B cell (primary cell): ENCODE measurements at regions not wholly inside any gene's neighbourhood (a gene's known extent, or its start where the extent isn't known, plus 50 kb on each side); places are given as distances from the start of the nearest gene placed in this dataset.

ENCODE experiments used
- ATAC-seq: fragments of 200-7000 bp; cut with Tn5 transposase; one replicate; pipeline ENCODE4 v1.10.0; 2021; ENCODE audit warnings: low read depth, mild to moderate bottlenecking, moderate number of reproducible peaks, moderate library complexity
- CTCF ChIA-PET: fragments of 350-600 bp; sonication (Branson Sonifier 250); formaldehyde crosslinking; loops from one replicate; lab custom pipeline; 2021; ENCODE audit warnings: antibody characterized with exemption, inconsistent platforms; lab: Charles Lee
- POLR2A ChIA-PET: fragments of 350-600 bp; sonication (Branson Sonifier 250); formaldehyde crosslinking; loops from one replicate; lab custom pipeline; 2021; ENCODE audit warnings: antibody characterized with exemption; lab: Charles Lee
- DNase-seq: peaks from one replicate; pipeline ENCODE4 v3.0.0; 2013
- H2AFZ ChIP-seq: 2 replicates; pipeline ENCODE4 v1.6.1; 2012; ENCODE audit warnings: mild to moderate bottlenecking, low read depth, low read length; ENCODE audit not compliant: insufficient read depth, poor library complexity, severe bottlenecking
- H3K27ac ChIP-seq, 2 donors: 1 replicate in 1 of 2; 2 replicates in 1 of 2; pipeline ENCODE4 v1.5.1; 2012 to 2013; ENCODE audit warnings: low read length in 2 of 2, mild to moderate bottlenecking in 2 of 2, moderate library complexity in 1 of 2
- H3K27me3 ChIP-seq, 4 experiments: fragments of 200-600 bp in 1 of 4; sonication (generic) in 1 of 4; replicated peaks in 1 of 4; 1 replicate in 2 of 4; 2 replicates in 2 of 4; pipeline versions ENCODE4 v1.6.1 to v1.7.0; 2013 to 2016; ENCODE audit warnings: low read length in 3 of 4, mild to moderate bottlenecking in 2 of 4, mixed read lengths in 1 of 4, moderate library complexity in 1 of 4; ENCODE audit not compliant: insufficient read depth in 4 of 4, control insufficient read depth in 3 of 4; ENCODE audit errors: control extremely low read depth in 1 of 4
- H3K36me3 ChIP-seq, 2 experiments: replicated peaks in 1 of 2; 1 replicate in 1 of 2; 2 replicates in 1 of 2; pipeline versions ENCODE4 v1.6.1 to v1.7.1; 2013; ENCODE audit warnings: low read length in 1 of 2; ENCODE audit not compliant: insufficient read depth in 2 of 2, control insufficient read depth in 1 of 2; ENCODE audit errors: control extremely low read depth in 1 of 2, extremely low read depth in 1 of 2
- H3K4me1 ChIP-seq, 2 donors: fragments of 200-600 bp in 1 of 2; sonication (generic) in 1 of 2; 1 replicate in 1 of 2; 2 replicates in 1 of 2; pipeline versions ENCODE4 v1.5.1 to v1.6.1; 2013 to 2017; ENCODE audit warnings: low read length in 2 of 2; ENCODE audit not compliant: control insufficient read depth in 2 of 2, insufficient read depth in 2 of 2
- H3K4me2 ChIP-seq: replicated peaks from 2 replicates; pipeline ENCODE3; 2012; ENCODE audit warnings: mild to moderate bottlenecking, low read depth, low read length; ENCODE audit not compliant: poor library complexity, severe bottlenecking
- H3K4me3 ChIP-seq, 5 experiments: fragments of 200-600 bp in 1 of 5; sonication (generic) in 1 of 5; 1 replicate in 3 of 5; 2 replicates in 2 of 5; pipeline versions ENCODE4 v1.5.1 to v1.7.0; 2011 to 2016; ENCODE audit warnings: low read length in 4 of 5, mild to moderate bottlenecking in 4 of 5, low read depth in 2 of 5, control low read depth in 1 of 5, moderate library complexity in 1 of 5; ENCODE audit not compliant: insufficient read depth in 1 of 5; ENCODE audit errors: control extremely low read depth in 1 of 5, extremely low read depth in 1 of 5
- H3K79me2 ChIP-seq: fragments of 200-600 bp; sonication (generic); one replicate; pipeline ENCODE4 v1.6.0; 2016; ENCODE audit warnings: low read length; ENCODE audit not compliant: control insufficient read depth, insufficient read depth
- H3K9ac ChIP-seq: fragments of 200-600 bp; sonication (generic); 2 replicates; pipeline ENCODE4 v1.6.1; 2017; ENCODE audit warnings: mild to moderate bottlenecking, low read length, moderate library complexity
- H3K9me3 ChIP-seq, 3 donors: one replicate each; pipeline versions ENCODE4 v1.6.1 to v1.7.1; 2013; ENCODE audit warnings: low read length in 2 of 3; ENCODE audit not compliant: control insufficient read depth in 2 of 3, insufficient read depth in 1 of 3; ENCODE audit errors: control extremely low read depth in 1 of 3
- H4K20me1 ChIP-seq: 2 replicates; pipeline ENCODE4 v1.6.0; 2012; ENCODE audit warnings: mild to moderate bottlenecking, low read length; ENCODE audit not compliant: insufficient read depth, control insufficient read depth, poor library complexity, severe bottlenecking
- H3K27ac Mint-ChIP-seq: one replicate; pipeline ENCODE4 v1.8.0; 2021; ENCODE audit warnings: mixed read lengths
- H3K27me3 Mint-ChIP-seq: one replicate; pipeline ENCODE4 v1.8.0; 2021; ENCODE audit warnings: mixed read lengths
- H3K4me1 Mint-ChIP-seq: one replicate; pipeline ENCODE4 v1.8.0; 2021; ENCODE audit warnings: mixed read lengths
- H3K4me3 Mint-ChIP-seq: one replicate; pipeline ENCODE4 v1.8.0; 2021; ENCODE audit warnings: mixed read lengths
- H3K9me3 Mint-ChIP-seq: one replicate; pipeline ENCODE4 v1.8.0; 2022; ENCODE audit warnings: mixed read lengths; ENCODE audit not compliant: insufficient read depth
- EZH2 ChIP-seq: IDR thresholded peaks from 2 replicates; pipeline ENCODE4 v1.6.1; 2012; ENCODE audit warnings: borderline replicate concordance, low read depth, mild to moderate bottlenecking, moderate library complexity, low read length; ENCODE audit not compliant: insufficient read depth, poor library complexity, severe bottlenecking
- WGBS: methylation state at CpG from one replicate; pipeline ENCODE4 v1.1.5; 2013; ENCODE audit warnings: missing lambda C conversion rate; ENCODE audit not compliant: insufficient coverage; 5-methylcytosine and 5-hydroxymethylcytosine counted together
- intact Hi-C: fragments of 100-400 bp; cut with micrococcal nuclease; formaldehyde crosslinking; loops from one replicate; pipeline ENCODE4 v1.10.0; 2022
- TF ChIP-seq, protein P1 (sequence below): fragments of 200-600 bp; IDR thresholded peaks from one replicate; pipeline ENCODE4 v1.8.0; 2022; ENCODE audit warnings: antibody characterized with exemption, mild to moderate bottlenecking

DNA sequence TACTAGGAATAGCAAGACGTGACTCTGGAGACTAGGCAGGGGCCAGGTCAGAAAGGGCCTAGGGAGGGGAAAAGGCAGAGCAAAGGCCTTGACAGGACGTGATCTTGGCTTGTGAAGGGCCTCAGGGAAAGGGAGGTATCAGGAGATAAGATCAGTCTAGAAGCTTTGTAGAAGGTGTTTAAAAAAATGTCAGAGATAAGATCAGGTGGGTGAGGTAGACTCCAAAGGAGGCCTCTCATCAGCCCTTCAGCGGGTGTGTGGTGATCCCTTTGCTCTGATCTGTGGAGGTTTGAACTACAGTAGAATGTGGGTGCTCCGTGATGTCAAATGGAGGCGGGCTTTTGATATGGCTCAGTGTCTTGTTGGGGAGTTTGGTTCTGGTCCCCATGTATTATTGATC, 78.8 kb upstream of the PRPS1 start:
- no peak for DNase-seq
- no peak overlapping the region for H3K9ac ChIP-seq
- H2AFZ ChIP-seq, result no peak overlapping the region
- no peak overlapping the region for H3K4me3 ChIP-seq
- no peaks in the 10 kb centered on the region for H3K27me3 ChIP-seq
- intact Hi-C loops, result no loop called here
- no peaks in the 10 kb centered on the region for H3K4me1 ChIP-seq
- no peaks in the 10 kb centered on the region for H3K9me3 ChIP-seq
- no peak overlapping the region for H3K27ac Mint-ChIP-seq
- no peaks in the 10 kb centered on the region for H3K79me2 ChIP-seq
- H4K20me1 ChIP-seq, result no peaks in the 10 kb centered on the region
- no peak for ATAC-seq
- no peaks in the 10 kb centered on the region for H3K36me3 ChIP-seq
- ChIA-PET CTCF (no interaction called here), POLR2A (no interaction called here)
- 80% methylated on average over 3 of the region's 5 CpGs for WGBS
- H3K4me3 Mint-ChIP-seq, result no peak overlapping the region
- no peak overlapping the region for H3K4me2 ChIP-seq
- H3K9me3 Mint-ChIP-seq, result no peaks in the 10 kb centered on the region
- H3K27ac ChIP-seq, result no peak overlapping the region
- no peaks in the 10 kb centered on the region for H3K27me3 Mint-ChIP-seq
- no peaks in the 10 kb centered on the region for H3K4me1 Mint-ChIP-seq
- no peak for TF ChIP-seq EZH2
- TF ChIP-seq, protein P1, sequence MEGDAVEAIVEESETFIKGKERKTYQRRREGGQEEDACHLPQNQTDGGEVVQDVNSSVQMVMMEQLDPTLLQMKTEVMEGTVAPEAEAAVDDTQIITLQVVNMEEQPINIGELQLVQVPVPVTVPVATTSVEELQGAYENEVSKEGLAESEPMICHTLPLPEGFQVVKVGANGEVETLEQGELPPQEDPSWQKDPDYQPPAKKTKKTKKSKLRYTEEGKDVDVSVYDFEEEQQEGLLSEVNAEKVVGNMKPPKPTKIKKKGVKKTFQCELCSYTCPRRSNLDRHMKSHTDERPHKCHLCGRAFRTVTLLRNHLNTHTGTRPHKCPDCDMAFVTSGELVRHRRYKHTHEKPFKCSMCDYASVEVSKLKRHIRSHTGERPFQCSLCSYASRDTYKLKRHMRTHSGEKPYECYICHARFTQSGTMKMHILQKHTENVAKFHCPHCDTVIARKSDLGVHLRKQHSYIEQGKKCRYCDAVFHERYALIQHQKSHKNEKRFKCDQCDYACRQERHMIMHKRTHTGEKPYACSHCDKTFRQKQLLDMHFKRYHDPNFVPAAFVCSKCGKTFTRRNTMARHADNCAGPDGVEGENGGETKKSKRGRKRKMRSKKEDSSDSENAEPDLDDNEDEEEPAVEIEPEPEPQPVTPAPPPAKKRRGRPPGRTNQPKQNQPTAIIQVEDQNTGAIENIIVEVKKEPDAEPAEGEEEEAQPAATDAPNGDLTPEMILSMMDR, result no peak

DNA sequence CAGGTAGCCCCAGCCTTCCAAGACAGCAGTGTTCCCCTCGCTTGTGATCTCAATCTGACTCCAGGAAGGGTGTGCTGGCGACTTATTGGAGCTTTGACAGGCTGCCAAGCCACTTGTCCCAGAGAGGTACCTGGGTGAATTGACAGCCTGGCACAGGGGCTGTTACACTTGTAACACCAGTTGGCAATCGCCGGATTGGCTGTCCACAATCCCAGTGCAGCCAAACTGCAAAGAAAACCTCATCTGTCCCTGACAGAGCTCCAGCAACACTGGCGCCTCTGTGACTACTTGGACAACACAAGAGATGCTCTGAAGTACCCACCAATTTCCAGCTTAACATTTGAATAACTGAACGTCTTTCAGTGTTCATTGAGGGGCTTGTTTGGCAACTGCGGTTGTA, 76.8 kb upstream of the PRPS1 start:
- intact Hi-C loops, result no loop called here
- POLR2A ChIA-PET, result no interaction called here

More for the DNA sequence above, 76.8 kb upstream of the PRPS1 start:
- no peak overlapping the region for H3K27ac Mint-ChIP-seq
- TF ChIP-seq, protein P1, result no peak
- no peak for TF ChIP-seq EZH2
- CTCF ChIA-PET, result no interaction called here
- no peaks in the 10 kb centered on the region for H3K27me3 Mint-ChIP-seq
- DNase-seq, result no peak
- Histone ChIP-seq H3K27ac (no peak overlapping the region), H4K20me1 (no peaks in the 10 kb centered on the region), H3K4me1 (no peaks in the 10 kb centered on the region), H3K36me3 (no peaks in the 10 kb centered on the region), H2AFZ (no peak overlapping the region), H3K9ac (no peak overlapping the region), H3K27me3 (no peaks in the 10 kb centered on the region), H3K4me3 (no peak overlapping the region), H3K79me2 (no peaks in the 10 kb centered on the region), H3K4me2 (no peak overlapping the region), H3K9me3 (no peaks in the 10 kb centered on the region)
- no peak overlapping the region for H3K4me3 Mint-ChIP-seq
- WGBS, result 94% methylated on average over 4 of the region's 7 CpGs
- no peak for ATAC-seq
- no peaks in the 10 kb centered on the region for H3K9me3 Mint-ChIP-seq
- no peaks in the 10 kb centered on the region for H3K4me1 Mint-ChIP-seq
